Vagina (tissue), 2 donors: ENCODE measurements at regions not wholly inside any gene's neighbourhood (a gene's known extent, or its start where the extent isn't known, plus 50 kb on each side); places are given as distances from the start of the nearest gene placed in this dataset.

ENCODE experiments used
- CTCF ChIP-seq, 3 experiments: fragments of 450-650 bp in 2 of 3; fragments of 200-600 bp in 1 of 3; sonication (generic) in 1 of 3; IDR thresholded peaks; one replicate each; pipeline ENCODE4 v1.5.1; 2017 to 2019; ENCODE audit warnings: antibody characterized with exemption in 3 of 3, mild to moderate bottlenecking in 2 of 3, moderate library complexity in 2 of 3
- POLR2A ChIP-seq, 2 donors: fragments of 450-650 bp; IDR thresholded peaks; one replicate each; pipeline ENCODE4 v1.6.1; 2017; ENCODE audit warnings: antibody characterized with exemption in 2 of 2, mild to moderate bottlenecking in 2 of 2, moderate library complexity in 2 of 2
- POLR2AphosphoS5 ChIP-seq, 2 donors: sonication (generic); formaldehyde crosslinking; IDR thresholded peaks; one replicate each; pipeline ENCODE4 v1.9.0; 2017; ENCODE audit warnings: antibody characterized with exemption in 2 of 2, mild to moderate bottlenecking in 2 of 2, low read depth in 1 of 2; ENCODE audit not compliant: insufficient read depth in 1 of 2

GRCh38 chr15:23954931-23955330 is 267.8 kb upstream of the NDN start:
- TF ChIP-seq CTCF (IDR thresholded peaks at IDR 0.05) (no peak), POLR2A (IDR thresholded peaks at IDR 0.05) (no peak), POLR2AphosphoS5 (IDR thresholded peaks at IDR 0.05; ENCODE audit: insufficient read depth in 1 of 2, low read depth in 1 of 2) (no peak)
